ENCODE measurements at regions not wholly inside any gene's neighbourhood (a gene's known extent, or its start where the extent isn't known, plus 50 kb on each side); places are given as distances from the start of the nearest gene placed in this dataset.

DNA sequence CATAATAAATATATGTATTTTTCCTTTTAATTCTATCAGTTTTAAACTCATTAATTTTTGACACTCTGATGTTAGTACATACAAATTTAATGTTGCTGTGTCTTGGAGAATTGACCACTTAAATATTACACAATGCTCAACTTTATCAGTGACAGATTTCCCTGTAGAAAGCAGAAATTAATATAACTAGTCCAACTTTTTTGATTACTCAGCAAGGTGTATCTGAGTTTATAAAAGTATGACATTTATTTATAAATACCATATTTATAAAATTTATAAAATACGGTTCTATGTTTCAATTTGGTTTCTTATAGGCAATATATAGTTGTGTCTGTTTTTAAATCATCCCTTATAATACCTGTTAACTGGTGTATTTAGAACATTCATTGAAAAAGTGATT, 350.0 kb upstream of the EYS start:
- peaks cover 4% of the 10 kb centered on the region for H3K9me3 ChIP-seq (replicated peaks; ENCODE audit: control insufficient read depth, insufficient read depth, low read length)
- dilution Hi-C loops (cut with MboI; ENCODE audit: extremely low pct_ligation_motif_present, low sequenced_read_pairs) (no loop called here), intact Hi-C loops (cut with micrococcal nuclease) (no loop called here)
- TF ChIP-seq, protein P1, sequence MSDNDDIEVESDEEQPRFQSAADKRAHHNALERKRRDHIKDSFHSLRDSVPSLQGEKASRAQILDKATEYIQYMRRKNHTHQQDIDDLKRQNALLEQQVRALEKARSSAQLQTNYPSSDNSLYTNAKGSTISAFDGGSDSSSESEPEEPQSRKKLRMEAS (IDR thresholded peaks at IDR 0.05; ENCODE audit: insufficient read depth, insufficient read length): no peak
- TF ChIP-seq EZH2 (IDR thresholded peaks at IDR 0.05; ENCODE audit: borderline replicate concordance, low read depth, low read length, severe bottlenecking) (no peak), MYC (IDR thresholded peaks at IDR 0.05; ENCODE audit: low read depth, low read length) (no peak), POLR2AphosphoS5 (IDR thresholded peaks at IDR 0.05; ENCODE audit: insufficient read depth, low read depth, low read length) (no peak), GATA2 (IDR thresholded peaks at IDR 0.05; ENCODE audit: insufficient read depth, insufficient read length, low read depth, low read length) (no peak), POLR2A (IDR thresholded peaks at IDR 0.05; ENCODE audit: low read depth, low read length) (no peak), FOS (IDR thresholded peaks at IDR 0.05; ENCODE audit: borderline replicate concordance, insufficient read depth, low read length) (no peak), JUN (IDR thresholded peaks at IDR 0.05; ENCODE audit: borderline replicate concordance, insufficient read depth, insufficient read length, low read depth) (no peak)
- TF ChIP-seq, protein P2, sequence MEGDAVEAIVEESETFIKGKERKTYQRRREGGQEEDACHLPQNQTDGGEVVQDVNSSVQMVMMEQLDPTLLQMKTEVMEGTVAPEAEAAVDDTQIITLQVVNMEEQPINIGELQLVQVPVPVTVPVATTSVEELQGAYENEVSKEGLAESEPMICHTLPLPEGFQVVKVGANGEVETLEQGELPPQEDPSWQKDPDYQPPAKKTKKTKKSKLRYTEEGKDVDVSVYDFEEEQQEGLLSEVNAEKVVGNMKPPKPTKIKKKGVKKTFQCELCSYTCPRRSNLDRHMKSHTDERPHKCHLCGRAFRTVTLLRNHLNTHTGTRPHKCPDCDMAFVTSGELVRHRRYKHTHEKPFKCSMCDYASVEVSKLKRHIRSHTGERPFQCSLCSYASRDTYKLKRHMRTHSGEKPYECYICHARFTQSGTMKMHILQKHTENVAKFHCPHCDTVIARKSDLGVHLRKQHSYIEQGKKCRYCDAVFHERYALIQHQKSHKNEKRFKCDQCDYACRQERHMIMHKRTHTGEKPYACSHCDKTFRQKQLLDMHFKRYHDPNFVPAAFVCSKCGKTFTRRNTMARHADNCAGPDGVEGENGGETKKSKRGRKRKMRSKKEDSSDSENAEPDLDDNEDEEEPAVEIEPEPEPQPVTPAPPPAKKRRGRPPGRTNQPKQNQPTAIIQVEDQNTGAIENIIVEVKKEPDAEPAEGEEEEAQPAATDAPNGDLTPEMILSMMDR (IDR thresholded peaks at IDR 0.05; ENCODE audit: extremely low read depth in 1 of 2, insufficient read depth in 1 of 2, low read depth in 1 of 2, low read length in 2 of 2): no peak
- H3K36me3 ChIP-seq (ENCODE audit: control insufficient read depth in 2 of 2, extremely low read depth in 1 of 2, insufficient read depth in 2 of 2, low read length in 2 of 2): no peaks in the 10 kb centered on the region
- no TSS peak for BruUV-seq (replicated peaks)
- no peak overlapping the region for H3K4me3 ChIP-seq (replicated peaks in 1 of 3; ENCODE audit: insufficient read depth in 1 of 3, low read depth in 1 of 3, low read length in 3 of 3)
- H3K9me1 ChIP-seq (replicated peaks; ENCODE audit: control insufficient read depth, extremely low read depth, insufficient read depth, low read length): no peaks in the 10 kb centered on the region
- H3K27ac ChIP-seq (ENCODE audit: insufficient read depth, low read depth, low read length): no peak overlapping the region
- H3K4me2 ChIP-seq (ENCODE audit: insufficient read depth, low read length): no peak overlapping the region
- H3K27me3 ChIP-seq (ENCODE audit: control insufficient read depth in 2 of 2, insufficient read depth in 2 of 2, low read length in 2 of 2): no peaks in the 10 kb centered on the region
- no peak overlapping the region for H3K9ac ChIP-seq (replicated peaks; ENCODE audit: extremely low read depth, insufficient read depth, low read length)
- H3K4me1 ChIP-seq (ENCODE audit: control insufficient read depth, extremely low read depth, insufficient read depth, low read length): no peaks in the 10 kb centered on the region
- ChIA-PET CTCF (no interaction called here), POLR2A (no interaction called here)
- no peaks in the 10 kb centered on the region for H3K79me2 ChIP-seq (ENCODE audit: control insufficient read depth, insufficient read depth, low read length)
- H2AFZ ChIP-seq (ENCODE audit: low read depth, low read length): no peak overlapping the region
- FAIRE-seq (no peak), DNase-seq (ENCODE audit: low read depth, low spot score) (no peak)
- H4K20me1 ChIP-seq (replicated peaks; ENCODE audit: control insufficient read depth, extremely low read depth, insufficient read depth, low read length): no peaks in the 10 kb centered on the region

Data from endothelial cell of umbilical vein (primary cell).